Karpas-422 (cell line): ENCODE measurements at regions not wholly inside any gene's neighbourhood (a gene's known extent, or its start where the extent isn't known, plus 50 kb on each side); places are given as distances from the start of the nearest gene placed in this dataset.
"Not testable (repeated sequence)": the region's sequence is repeated elsewhere in the genome, so short reads cannot be mapped to it uniquely, and the experiment has no call there.

Experiments
- DNase-seq: peaks from one replicate; pipeline ENCODE4 v3.0.0-alpha.2; 2015
- H2AFZ ChIP-seq: fragments of 200-600 bp; sonication (generic); 2 replicates; pipeline ENCODE4 v1.6.1; 2014; ENCODE audit warnings: antibody characterized with exemption, low read length, mixed read lengths
- H3K27ac ChIP-seq: fragments of 200-600 bp; sonication (generic); 2 replicates; pipeline ENCODE4 v1.5.1; 2014; ENCODE audit warnings: mild to moderate bottlenecking, low read length, moderate library complexity
- H3K27me3 ChIP-seq: fragments of 200-600 bp; sonication (generic); 2 replicates; pipeline ENCODE4 v1.6.1; 2014; ENCODE audit warnings: low read length, mixed read lengths
- H3K36me3 ChIP-seq: fragments of 200-600 bp; sonication (generic); 2 replicates; pipeline ENCODE4 v1.6.1; 2014; ENCODE audit warnings: low read length, mixed read lengths; ENCODE audit not compliant: insufficient read depth
- H3K4me1 ChIP-seq: fragments of 200-600 bp; sonication (generic); 2 replicates; pipeline ENCODE4 v1.6.1; 2014; ENCODE audit warnings: mild to moderate bottlenecking, low read length, mixed read lengths
- H3K4me2 ChIP-seq: fragments of 200-600 bp; sonication (generic); 2 replicates; pipeline ENCODE4 v1.6.1; 2014; ENCODE audit warnings: low read length, low read depth, mild to moderate bottlenecking; ENCODE audit not compliant: poor library complexity, severe bottlenecking
- H3K4me3 ChIP-seq: fragments of 200-600 bp; sonication (generic); 2 replicates; pipeline ENCODE4 v1.5.1; 2014; ENCODE audit warnings: mild to moderate bottlenecking, antibody characterized with exemption, low read length, mixed read lengths
- H3K79me2 ChIP-seq: fragments of 200-600 bp; sonication (generic); 2 replicates; pipeline ENCODE4 v1.6.1; 2014; ENCODE audit warnings: mild to moderate bottlenecking, low read length, mixed read lengths
- H3K9ac ChIP-seq: fragments of 200-600 bp; sonication (generic); 2 replicates; pipeline ENCODE4 v1.6.0; 2014; ENCODE audit warnings: low read length
- H3K9me2 ChIP-seq: fragments of 200-600 bp; sonication (generic), shearing (Covaris generic); replicated peaks from 2 replicates; pipeline ENCODE4 v1.6.0; 2014; ENCODE audit warnings: mild to moderate bottlenecking, low read length, moderate library complexity; ENCODE audit not compliant: insufficient read depth
- H3K9me3 ChIP-seq: fragments of 300-700, 200-600 bp; sonication (generic); 2 replicates; pipeline ENCODE4 v1.6.1; 2014; ENCODE audit warnings: low read length, mixed read lengths
- H4K20me1 ChIP-seq: fragments of 200-600 bp; sonication (generic); 2 replicates; pipeline ENCODE4 v1.6.1; 2014; ENCODE audit warnings: mild to moderate bottlenecking, antibody characterized with exemption, low read length, low read depth; ENCODE audit not compliant: insufficient read depth

GRCh38 chr11:49389149-49389548 is 180.7 kb upstream of the FOLH1 start:
- H3K4me3 ChIP-seq, H3K79me2 ChIP-seq, H3K4me2 ChIP-seq, H2AFZ ChIP-seq, H3K27me3 ChIP-seq, H3K36me3 ChIP-seq, H3K9me2 ChIP-seq, H3K9me3 ChIP-seq, H4K20me1 ChIP-seq, H3K27ac ChIP-seq, H3K4me1 ChIP-seq, DNase-seq, H3K9ac ChIP-seq: not testable (repeated sequence)

- not testable (repeated sequence) for H3K9me2 ChIP-seq, H3K9ac ChIP-seq, H3K27ac ChIP-seq, H3K4me2 ChIP-seq, H3K36me3 ChIP-seq, H2AFZ ChIP-seq, DNase-seq, H4K20me1 ChIP-seq, H3K4me1 ChIP-seq, H3K4me3 ChIP-seq, H3K79me2 ChIP-seq, H3K27me3 ChIP-seq, H3K9me3 ChIP-seq
These were observed 176.0 kb upstream of the FOLH1 start for GRCh38 chr11:49384371-49384770.

DNA sequence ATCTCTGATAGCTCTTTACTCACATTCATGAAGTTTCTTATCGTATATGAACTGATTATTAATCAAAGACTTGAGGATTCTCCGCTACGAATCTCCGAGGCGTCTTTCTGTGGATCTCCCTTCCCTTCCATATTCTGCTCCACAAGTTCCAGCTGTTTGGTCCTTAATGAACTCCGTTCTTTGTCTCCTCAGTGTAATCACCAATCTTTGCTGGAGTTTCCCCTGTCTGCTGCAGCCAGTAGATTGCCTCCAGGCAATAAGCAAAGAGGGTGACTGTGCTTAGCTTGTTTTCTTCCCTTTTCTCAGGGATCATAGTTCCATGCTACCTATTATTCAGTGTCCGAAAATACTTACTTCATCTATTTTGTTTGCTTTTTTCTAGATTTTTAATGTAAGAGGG is 169.6 kb upstream of the FOLH1 start:
- Histone ChIP-seq H3K4me3 (no peak overlapping the region), H3K4me1 (no peaks in the 10 kb centered on the region), H4K20me1 (no peaks in the 10 kb centered on the region), H3K9me3 (no peaks in the 10 kb centered on the region), H2AFZ (no peak overlapping the region), H3K27ac (no peak overlapping the region), H3K79me2 (no peaks in the 10 kb centered on the region), H3K9me2 (no peaks in the 10 kb centered on the region), H3K36me3 (no peaks in the 10 kb centered on the region), H3K27me3 (no peaks in the 10 kb centered on the region), H3K4me2 (no peak overlapping the region), H3K9ac (no peak overlapping the region)
- no peak for DNase-seq

DNA sequence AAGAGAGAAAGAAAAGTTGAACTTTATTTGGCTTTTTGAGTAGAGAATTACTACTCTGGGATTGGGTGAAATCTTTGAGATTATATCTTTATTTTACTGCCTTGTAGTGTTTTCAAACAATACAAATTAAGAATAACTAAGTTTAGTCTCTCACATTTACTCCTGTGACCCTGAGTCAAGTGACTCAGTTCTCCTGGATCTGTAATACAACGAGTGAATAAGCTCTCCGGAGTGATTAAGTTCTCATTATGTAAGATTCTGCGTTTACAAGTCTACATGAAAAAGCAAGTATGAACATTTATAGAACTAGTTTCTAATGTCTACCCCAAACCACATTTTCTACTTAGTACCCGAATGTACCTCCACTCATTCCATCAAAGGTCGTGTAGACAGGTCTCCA is 165.5 kb upstream of the FOLH1 start:
- H3K9me3 ChIP-seq, H3K27ac ChIP-seq, DNase-seq, H3K9ac ChIP-seq, H3K4me2 ChIP-seq, H3K27me3 ChIP-seq, H3K79me2 ChIP-seq, H4K20me1 ChIP-seq, H3K4me3 ChIP-seq, H3K4me1 ChIP-seq, H2AFZ ChIP-seq, H3K9me2 ChIP-seq, H3K36me3 ChIP-seq: not testable (repeated sequence)

DNA sequence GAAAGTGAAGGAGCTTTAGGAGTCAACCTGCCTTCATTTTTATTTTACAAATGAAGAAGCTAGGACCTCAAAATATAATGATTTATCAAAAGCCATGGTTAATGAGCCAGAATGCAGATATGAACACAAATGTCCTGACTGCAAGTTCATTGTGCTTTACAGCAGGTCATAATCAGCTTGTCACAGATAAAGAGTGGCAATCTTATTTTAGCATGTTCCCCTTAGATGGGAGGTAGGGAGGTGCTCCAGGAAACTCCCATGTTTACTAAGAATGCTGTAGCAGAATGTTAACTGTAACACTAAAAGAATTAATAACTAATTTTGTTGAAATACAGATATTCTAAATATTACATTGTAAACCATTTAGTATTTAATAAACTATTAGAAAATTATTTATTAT is 165.0 kb upstream of the FOLH1 start:
- not testable (repeated sequence) for DNase-seq, H3K4me2 ChIP-seq, H3K9ac ChIP-seq, H3K4me1 ChIP-seq, H3K27ac ChIP-seq, H3K79me2 ChIP-seq, H4K20me1 ChIP-seq, H3K4me3 ChIP-seq, H3K36me3 ChIP-seq, H2AFZ ChIP-seq, H3K9me3 ChIP-seq, H3K27me3 ChIP-seq, H3K9me2 ChIP-seq

DNA sequence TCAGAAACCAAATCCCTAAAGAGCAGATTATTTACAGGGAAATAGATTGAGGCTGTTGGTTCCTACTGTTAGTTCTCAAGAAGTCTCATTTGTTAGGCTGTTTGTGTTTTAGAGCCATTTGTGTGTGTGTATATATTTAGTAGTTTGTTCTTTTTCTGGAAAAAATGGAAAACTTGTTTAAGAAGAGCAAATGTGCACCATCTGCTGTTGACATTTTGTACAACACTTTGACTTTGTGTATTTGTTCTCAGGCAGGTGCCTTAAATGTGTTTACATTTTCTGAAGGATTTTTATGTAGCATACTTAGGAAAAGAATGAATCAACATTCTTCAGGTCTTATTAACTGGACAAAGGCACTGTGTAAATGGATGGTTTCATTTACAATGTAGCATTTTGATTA is 163.7 kb upstream of the FOLH1 start:
- H3K27ac ChIP-seq, H3K27me3 ChIP-seq, H3K4me2 ChIP-seq, H3K4me1 ChIP-seq, H3K4me3 ChIP-seq, H3K9ac ChIP-seq, H3K9me2 ChIP-seq, H3K79me2 ChIP-seq, H3K36me3 ChIP-seq, H4K20me1 ChIP-seq, H2AFZ ChIP-seq, H3K9me3 ChIP-seq, DNase-seq: not testable (repeated sequence)

DNA sequence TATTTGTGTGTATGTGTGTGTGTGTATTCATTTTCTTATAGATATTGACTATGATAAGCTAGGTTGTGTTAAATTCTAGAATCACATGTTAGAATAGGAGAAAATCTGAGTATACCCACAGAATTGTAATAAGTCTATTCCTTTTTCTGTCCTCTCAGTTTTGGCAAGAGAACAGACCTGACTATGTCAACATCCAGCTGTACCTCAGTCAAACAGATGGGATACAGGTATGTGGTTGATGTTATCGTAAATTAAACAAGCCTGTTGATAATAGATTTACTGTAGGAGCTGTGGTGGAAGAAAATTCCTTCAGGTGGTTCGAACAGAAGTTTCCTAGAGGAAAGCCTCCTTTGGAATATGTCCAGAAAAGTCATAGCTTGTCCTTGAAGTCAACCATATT is 160.2 kb upstream of the FOLH1 start:
- H3K4me3 ChIP-seq, H3K79me2 ChIP-seq, H4K20me1 ChIP-seq, H3K27ac ChIP-seq, H3K36me3 ChIP-seq, H3K27me3 ChIP-seq, DNase-seq, H3K4me2 ChIP-seq, H3K9me2 ChIP-seq, H3K4me1 ChIP-seq, H2AFZ ChIP-seq, H3K9ac ChIP-seq, H3K9me3 ChIP-seq: not testable (repeated sequence)

GRCh38 chr11:49365375-49365774 is 157.0 kb upstream of the FOLH1 start:
- not testable (repeated sequence) for H3K36me3 ChIP-seq, H3K9ac ChIP-seq, H3K27ac ChIP-seq, H4K20me1 ChIP-seq, H3K4me3 ChIP-seq, H3K4me2 ChIP-seq, H3K9me3 ChIP-seq, H3K27me3 ChIP-seq, H3K79me2 ChIP-seq, H3K9me2 ChIP-seq, H3K4me1 ChIP-seq, DNase-seq, H2AFZ ChIP-seq

- not testable (repeated sequence) for H3K9me3 ChIP-seq, H3K4me2 ChIP-seq, H3K4me3 ChIP-seq, H3K4me1 ChIP-seq, H3K36me3 ChIP-seq, H3K27me3 ChIP-seq, H3K9ac ChIP-seq, H4K20me1 ChIP-seq, DNase-seq, H2AFZ ChIP-seq, H3K9me2 ChIP-seq, H3K79me2 ChIP-seq, H3K27ac ChIP-seq
These were observed 154.6 kb upstream of the FOLH1 start for GRCh38 chr11:49362994-49363393.
